ENCODE measurements at regions not wholly inside any gene's neighbourhood (a gene's known extent, or its start where the extent isn't known, plus 50 kb on each side); places are given as distances from the start of the nearest gene placed in this dataset.
A peak's percentile ranks its signal among the peaks of the same experiment; 100 is the strongest.

DNA sequence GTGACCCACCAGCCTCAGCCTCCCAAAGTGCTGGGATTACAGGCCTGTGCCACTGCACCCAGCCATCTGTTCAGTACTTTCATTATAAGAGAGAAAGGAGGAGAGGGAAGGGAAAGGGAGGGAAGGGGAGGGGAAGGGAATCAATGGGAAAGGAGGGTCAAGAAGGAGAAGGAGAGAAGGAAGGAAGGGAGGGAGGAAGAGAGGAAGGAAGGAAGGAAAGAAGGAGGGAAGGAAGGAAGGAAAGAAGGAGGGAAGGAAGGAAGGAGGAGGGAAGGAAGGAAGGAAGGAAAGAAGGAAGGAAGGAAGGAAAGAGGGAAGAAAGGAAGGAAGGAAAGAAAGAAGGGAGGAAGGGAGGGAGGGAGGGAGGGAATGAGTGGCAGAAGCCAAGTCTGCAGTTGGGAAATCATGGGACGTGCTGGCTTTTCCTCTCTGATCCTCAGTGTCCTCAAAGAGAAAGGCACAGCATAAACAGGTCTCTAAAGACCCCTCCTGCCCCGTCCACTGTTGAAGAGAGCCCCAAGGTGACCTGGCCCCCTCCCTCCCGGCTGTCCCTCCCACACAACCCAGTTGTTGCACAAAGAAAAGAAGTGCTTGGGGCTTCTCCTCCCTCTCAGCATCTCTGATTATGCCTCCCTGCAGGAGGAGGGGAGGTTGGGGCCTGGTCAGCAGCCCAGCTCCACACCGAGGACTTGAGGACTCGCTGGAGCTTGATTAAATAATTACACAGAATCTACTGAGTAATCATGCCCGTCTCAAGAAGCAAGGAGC, 69.1 kb upstream of the TOP1 start:
- CTCF ChIA-PET (ENCODE audit: low intra/inter-chr PET ratio), result no interaction called here

More for the DNA sequence above, 69.1 kb upstream of the TOP1 start:
- TF ChIP-seq BRD4 (IDR thresholded peaks at IDR 0.05), result no peak
- TF ChIP-seq, protein P1, sequence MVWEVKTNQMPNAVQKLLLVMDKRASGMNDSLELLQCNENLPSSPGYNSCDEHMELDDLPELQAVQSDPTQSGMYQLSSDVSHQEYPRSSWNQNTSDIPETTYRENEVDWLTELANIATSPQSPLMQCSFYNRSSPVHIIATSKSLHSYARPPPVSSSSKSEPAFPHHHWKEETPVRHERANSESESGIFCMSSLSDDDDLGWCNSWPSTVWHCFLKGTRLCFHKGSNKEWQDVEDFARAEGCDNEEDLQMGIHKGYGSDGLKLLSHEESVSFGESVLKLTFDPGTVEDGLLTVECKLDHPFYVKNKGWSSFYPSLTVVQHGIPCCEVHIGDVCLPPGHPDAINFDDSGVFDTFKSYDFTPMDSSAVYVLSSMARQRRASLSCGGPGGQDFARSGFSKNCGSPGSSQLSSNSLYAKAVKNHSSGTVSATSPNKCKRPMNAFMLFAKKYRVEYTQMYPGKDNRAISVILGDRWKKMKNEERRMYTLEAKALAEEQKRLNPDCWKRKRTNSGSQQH (CRISPR knock-in tag; IDR thresholded peaks at IDR 0.05), result 0 out of 2 replicates have a peak, but pooled peaks have one; percentile 25
- TF ChIP-seq ARID2 (IDR thresholded peaks at IDR 0.05), result no peak
- TF ChIP-seq, protein P2, sequence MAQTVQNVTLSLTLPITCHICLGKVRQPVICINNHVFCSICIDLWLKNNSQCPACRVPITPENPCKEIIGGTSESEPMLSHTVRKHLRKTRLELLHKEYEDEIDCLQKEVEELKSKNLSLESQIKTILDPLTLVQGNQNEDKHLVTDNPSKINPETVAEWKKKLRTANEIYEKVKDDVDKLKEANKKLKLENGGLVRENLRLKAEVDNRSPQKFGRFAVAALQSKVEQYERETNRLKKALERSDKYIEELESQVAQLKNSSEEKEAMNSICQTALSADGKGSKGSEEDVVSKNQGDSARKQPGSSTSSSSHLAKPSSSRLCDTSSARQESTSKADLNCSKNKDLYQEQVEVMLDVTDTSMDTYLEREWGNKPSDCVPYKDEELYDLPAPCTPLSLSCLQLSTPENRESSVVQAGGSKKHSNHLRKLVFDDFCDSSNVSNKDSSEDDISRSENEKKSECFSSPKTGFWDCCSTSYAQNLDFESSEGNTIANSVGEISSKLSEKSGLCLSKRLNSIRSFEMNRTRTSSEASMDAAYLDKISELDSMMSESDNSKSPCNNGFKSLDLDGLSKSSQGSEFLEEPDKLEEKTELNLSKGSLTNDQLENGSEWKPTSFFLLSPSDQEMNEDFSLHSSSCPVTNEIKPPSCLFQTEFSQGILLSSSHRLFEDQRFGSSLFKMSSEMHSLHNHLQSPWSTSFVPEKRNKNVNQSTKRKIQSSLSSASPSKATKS (CRISPR knock-in tag; IDR thresholded peaks at IDR 0.05), result no peak
- no peak for TF ChIP-seq GABPB1 (CRISPR knock-in tag; IDR thresholded peaks at IDR 0.05)
- TF ChIP-seq, protein P3, sequence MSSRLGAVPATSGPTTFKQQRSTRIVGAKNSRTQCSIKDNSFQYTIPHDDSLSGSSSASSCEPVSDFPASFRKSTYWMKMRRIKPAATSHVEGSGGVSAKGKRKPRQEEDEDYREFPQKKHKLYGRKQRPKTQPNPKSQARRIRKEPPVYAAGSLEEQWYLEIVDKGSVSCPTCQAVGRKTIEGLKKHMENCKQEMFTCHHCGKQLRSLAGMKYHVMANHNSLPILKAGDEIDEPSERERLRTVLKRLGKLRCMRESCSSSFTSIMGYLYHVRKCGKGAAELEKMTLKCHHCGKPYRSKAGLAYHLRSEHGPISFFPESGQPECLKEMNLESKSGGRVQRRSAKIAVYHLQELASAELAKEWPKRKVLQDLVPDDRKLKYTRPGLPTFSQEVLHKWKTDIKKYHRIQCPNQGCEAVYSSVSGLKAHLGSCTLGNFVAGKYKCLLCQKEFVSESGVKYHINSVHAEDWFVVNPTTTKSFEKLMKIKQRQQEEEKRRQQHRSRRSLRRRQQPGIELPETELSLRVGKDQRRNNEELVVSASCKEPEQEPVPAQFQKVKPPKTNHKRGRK (tag; IDR thresholded peaks at IDR 0.05), result peak; percentile 66
- TF ChIP-seq SRSF1 (IDR thresholded peaks at IDR 0.05; ENCODE audit: low read depth, low read length), result no peak
- Histone ChIP-seq H3K79me2 (ENCODE audit: control insufficient read depth, insufficient read depth, low read length) (no peaks in the 10 kb centered on the region), H3K4me3 (no peak overlapping the region), H3K4me2 (ENCODE audit: insufficient read depth, low read length) (no peak overlapping the region), H3K36me3 (ENCODE audit: control insufficient read depth, insufficient read depth, low read length) (no peaks in the 10 kb centered on the region), H3K27ac (ENCODE audit: extremely low read depth, low read depth, low read length) (no peak overlapping the region), H3K4me1 (replicated peaks in 1 of 2; ENCODE audit: control insufficient read depth in 2 of 2, insufficient read depth in 2 of 2, low read length in 2 of 2) (peaks cover 0 to 4% of the 10 kb centered on the region in 2 experiments; a peak in 1 of 5 replicates), H4K20me1 (replicated peaks; ENCODE audit: control insufficient read depth, insufficient read depth, low read length) (0 out of 2 replicates have a peak, but pooled peaks cover 6% of the 10 kb centered on the region), H3K9me3 (replicated peaks; ENCODE audit: control insufficient read depth, insufficient read depth, low read depth, low read length) (no peaks in the 10 kb centered on the region), H3K9ac (ENCODE audit: insufficient read depth in 1 of 2, low read depth in 2 of 2, low read length in 2 of 2) (no peak overlapping the region), H3K27me3 (ENCODE audit: control insufficient read depth in 2 of 2, insufficient read depth in 2 of 2, low read length in 2 of 2) (peaks cover 12 to 40% of the 10 kb centered on the region in 2 experiments; a peak in 3 of 5 replicates), H3K9me1 (ENCODE audit: control insufficient read depth, insufficient read depth, low read length) (no peaks in the 10 kb centered on the region), H2AFZ (ENCODE audit: low read depth, low read length) (no peak overlapping the region)
- no peak for FAIRE-seq
- no peak for DNase-seq (ENCODE audit: extremely low read depth in 1 of 4, low spot score in 3 of 4)
- no peak for ATAC-seq
- in situ Hi-C loops (cut with MboI) (no loop called here), intact Hi-C loops (cut with micrococcal nuclease) (no loop called here)
- WGBS (ENCODE audit: insufficient coverage, low coverage, missing lambda C conversion rate), result 0% methylated on average over 5 of the region's 6 CpGs
- POLR2A ChIA-PET, result no interaction called here
- BruUV-seq (replicated peaks), result no TSS peak

Data from K562 (cell line).